ENCODE measurements at regions not wholly inside any gene's neighbourhood (a gene's known extent, or its start where the extent isn't known, plus 50 kb on each side); places are given as distances from the start of the nearest gene placed in this dataset.

DNA sequence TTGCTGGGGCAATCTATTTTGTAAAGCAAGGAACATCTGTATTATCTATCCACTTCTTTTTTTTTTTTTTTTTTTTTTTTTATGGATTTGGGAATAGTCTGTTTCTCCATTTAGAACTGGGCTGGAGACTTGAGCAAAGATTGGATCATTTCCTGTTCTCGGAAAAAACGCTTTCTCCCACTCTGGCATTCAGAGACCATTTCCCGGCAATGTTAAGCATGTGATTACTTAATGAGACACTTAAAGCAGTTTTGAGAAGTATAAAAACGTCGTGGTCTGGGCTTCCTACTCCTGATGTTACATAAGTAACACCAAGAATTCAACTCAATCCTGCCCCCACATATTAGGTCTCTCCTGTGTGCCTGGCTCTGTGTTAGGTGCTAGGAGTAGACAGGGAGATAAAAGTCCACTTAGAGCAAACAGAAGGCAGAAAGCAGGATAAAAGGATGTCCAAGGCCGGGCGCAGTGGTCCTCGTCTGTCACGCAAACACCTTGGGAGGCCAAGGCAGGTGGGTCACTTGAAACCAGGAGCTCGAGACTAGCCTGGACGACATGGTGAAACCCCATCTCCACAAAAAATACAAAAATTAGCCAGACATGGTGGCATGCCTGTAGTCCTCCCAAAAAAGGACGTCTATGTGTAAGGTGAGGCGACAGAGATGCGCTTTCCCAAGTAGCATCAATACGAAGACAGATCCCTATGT, 152.1 kb upstream of the GSC start:
- DNase-seq: no peak

DNA sequence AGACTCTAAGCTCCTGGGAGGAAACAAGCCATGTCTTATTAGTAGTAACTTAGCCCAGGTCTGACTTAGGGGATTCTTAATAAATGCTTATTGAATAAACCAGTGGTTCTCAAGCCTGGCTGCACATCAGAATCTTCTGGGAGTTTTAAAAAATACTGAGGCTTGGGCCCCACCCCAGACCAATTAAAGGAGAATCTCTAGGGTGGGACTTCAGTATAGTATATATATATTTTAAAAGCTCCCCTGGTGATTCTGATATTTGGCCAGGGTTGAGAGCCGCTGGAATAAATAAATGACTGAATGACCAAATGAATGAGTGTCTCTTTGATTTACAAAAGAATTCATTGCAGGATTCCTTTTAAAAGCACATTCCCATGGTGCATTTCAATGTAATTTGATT, 151.5 kb upstream of the GSC start:
- no peak for DNase-seq

DNA sequence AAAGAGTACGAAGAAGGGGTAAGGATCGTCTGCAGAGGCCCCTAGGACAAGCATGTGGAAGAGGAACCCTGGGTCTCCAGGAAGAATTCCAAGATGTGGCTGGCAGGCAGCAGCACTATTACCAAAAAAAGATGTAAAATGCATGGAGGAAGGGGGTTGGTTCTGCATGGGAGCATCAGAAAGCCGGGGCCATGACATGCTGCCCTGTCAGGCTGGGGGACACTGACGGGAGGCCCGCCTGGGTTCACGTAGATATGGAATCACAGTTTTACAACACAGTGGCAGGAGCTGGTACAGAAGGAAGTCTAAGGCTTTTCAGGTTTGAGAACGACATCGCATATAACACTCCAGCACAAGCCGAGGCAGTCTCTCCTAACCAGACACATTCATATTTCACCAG, 150.0 kb upstream of the GSC start:
- DNase-seq: no peak

DNA sequence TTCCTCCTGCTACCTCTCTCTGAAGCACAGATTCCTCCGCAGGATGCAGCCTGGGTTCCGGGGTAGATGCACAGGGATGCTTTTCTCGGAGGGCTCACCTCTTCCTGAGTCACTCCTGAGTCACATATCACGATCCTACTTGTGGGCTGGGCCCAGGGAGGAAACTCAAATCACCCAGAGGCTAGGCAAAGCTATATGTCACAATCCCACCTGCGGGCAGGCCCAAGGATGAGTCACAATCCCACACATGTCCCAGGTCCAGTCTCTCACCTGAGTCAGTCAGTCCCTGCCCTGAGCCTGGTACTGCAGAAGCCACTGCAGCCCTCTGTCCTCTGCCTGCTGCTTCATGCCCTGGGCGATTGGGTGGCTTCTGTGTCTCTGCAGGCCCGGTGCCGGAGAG, 149.0 kb upstream of the GSC start:
- DNase-seq: no peak

DNA sequence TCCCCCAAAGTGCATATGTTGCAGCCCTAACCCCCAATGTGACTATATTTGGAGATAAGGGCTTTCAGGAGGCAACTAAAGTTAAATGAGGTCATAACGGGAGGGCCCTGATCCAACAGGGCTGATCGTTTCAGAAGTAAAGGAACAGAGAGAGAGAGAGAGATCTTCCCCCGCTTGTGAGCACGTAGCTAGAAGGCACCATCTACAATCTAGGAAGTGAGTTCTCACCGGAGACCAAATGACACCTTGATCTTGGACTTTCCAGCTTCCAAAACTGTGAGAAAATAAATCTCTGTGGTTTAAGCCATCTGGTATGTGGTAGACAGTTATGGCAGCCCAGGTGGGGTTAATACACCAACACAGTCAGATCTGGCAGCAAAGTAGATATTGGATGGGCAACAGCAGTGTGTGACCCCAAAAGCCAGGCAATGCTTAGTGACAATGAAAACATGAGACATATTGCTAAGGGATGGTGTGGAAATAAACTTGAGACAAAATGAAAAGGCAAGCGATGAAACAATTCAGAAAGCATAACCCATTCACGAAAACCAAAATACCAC, 147.2 kb upstream of the GSC start:
- DNase-seq: no peak

DNA sequence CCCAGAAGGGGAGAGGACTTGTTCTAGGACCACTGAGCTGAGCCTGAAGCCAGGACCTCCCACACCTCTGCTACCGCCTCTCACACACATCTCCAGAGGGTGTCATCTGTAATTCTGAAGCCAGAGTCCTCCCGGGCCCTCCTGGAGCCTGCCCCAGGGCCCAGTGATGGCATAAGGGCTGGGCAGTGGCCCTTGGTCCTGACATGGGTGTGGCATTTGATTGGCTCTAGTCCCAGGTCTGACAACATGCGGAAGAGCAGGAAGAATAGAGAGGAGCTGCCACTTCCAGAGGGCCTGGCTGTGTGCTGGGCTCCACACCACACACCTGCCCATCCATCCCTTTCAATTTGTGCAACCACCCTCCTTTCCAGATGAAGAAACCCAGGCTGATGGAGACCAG, 144.3 kb upstream of the GSC start:
- DNase-seq: no peak

DNA sequence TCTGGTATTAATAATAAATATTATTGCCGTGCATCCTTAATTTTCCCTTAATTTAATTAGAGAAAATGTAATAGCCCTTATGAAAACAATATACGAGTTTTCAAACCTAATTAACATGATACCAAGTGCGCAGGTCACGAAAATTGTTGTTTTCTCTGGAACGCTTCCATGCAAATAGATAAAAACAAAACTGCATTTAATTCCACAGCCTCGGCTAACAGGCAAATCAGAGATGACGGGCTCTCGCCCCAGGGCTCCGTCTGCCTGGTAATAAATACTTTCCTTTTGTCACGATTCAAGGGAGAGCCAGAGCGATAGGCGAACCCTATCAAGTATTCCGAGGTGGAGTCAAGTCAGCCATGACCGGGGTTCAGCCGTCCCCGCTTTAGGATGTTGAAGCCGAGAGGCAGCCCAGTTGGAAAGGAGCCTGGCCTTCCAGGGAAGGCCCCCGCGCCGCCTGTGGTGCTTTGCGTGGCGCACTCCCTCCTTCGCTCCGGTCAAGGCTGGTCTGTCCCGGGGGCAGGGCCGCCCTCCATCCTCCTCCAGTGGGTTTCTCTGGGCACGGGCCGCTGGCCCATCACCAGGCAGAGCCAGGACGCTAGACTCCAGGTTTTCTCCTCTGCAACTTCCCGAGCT, 137.8 kb upstream of the GSC start:
- DNase-seq: no peak

DNA sequence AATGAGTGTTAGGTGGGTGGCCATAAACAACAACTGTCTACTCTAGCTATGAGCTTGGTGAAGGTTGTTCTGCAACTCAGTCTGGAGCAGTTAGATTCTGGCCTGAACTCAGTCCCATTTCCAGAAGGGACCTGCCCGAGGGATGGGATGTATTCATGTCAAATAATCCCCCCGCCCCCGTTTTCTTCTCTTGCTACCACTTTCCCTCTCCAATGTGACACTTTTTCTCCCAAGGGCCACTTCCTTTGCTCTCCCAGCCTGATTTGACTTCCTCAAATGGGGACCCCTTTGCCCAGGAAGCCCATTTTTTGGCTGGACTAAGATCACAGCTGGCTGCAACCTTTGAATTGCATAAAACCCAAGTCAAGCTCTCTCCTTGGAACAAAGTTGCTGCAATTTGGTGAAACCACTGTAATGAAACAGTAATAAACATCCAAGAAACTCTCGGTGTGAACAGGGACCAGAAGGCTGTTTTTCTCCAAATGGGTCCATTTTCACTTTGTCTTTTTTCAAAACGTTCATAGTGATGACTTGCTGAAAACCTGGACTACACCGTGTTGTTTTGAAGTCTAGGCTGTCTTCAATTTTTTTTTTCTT, 137.2 kb upstream of the GSC start:
- DNase-seq: no peak

DNA sequence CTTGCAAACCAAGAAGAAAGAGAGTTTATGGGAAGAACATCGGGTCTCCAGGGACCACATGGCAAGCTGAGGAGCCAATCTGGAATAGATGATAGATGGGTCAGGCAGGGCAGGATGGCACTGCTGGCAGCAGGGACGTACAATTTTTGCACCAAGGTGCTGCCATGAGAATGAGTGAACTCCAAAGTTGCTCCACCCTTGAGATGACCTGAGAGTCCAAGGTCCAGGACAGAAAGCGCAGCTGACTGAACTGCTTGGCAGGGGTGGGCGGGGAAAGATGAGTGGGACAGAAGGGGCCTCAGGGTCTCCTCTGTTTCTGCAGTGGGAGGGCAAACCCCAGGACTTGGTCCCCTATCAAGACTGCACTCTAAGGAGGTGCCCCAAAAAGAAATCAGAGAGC, 136.7 kb upstream of the GSC start:
- DNase-seq: no peak

DNA sequence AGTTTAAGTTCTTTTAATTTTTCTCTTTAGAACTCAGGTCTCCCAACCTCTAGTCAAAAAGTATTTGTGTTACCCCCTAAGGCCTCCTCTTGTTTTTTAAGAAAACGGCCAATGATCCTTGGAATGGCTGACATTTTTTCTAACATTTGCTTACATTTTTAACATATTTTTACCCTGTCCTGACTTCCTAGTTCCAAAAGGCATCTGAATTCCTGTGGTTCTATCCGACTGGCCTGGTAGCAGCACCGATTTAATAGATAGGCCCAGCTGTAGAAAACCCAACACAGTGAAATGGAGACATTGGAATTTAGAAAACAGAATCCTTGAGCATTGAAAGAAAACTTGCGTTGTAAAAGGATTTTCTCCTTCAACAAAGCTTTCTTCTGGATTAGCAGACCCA, 134.7 kb upstream of the GSC start:
- DNase-seq: no peak

DNA sequence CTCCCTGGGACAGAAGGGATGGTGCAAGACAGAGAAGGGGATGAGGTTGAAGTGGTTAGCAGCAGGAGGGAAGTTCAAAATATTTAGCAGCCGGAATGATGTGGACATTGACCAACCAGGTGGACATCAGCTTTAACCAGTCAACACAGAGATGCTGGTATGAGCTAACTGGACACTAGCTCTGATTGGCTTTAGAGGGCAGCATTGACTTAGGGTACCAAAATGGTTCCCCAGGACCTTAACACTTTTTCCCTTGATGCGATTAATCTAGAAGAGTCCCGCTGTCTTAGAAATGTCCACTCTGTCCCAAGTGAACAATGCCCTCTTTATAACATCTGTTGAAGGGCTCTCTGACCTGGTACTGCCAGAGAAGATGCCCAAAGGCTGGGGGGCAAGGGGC, 134.0 kb upstream of the GSC start:
- no peak for DNase-seq

DNA sequence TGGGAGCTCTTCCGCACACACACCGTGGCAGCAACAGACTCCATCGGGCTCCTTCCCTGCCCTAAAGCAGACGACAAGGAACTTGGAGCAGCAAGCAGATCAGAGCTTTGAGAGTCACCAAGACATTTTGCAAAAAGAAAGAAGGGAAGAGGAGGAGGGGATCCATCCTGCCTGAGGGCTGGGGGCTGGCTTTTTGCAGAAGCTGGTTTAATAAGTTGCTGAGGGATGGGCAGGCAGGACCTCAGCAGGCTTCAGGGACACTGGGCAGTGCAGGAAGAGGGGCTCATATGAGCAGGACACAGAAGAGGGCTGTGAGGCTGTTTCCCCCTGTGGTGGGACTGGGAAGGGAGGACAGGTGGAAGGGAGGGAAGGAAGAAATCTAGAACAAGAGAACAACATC, 133.4 kb upstream of the GSC start:
- no peak for DNase-seq

DNA sequence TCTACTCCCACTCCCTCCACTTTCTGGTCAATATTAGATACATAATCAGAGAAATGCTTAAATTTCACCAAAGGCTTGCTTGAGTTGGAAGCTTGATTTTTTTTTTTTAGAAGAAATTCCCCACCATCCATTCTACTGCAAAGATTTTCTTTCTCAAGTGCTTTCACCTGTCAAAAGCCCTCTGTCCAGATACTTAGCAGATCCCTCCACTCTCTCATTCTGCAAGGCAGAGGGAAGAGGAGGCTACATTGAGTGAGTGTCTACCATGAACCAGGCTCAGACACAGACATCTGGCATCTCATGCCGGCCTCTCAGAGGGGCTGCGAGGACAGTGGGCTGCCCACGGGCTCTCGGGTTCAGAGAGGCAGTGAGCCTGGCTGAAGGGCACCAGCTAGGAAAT, 127.6 kb upstream of the GSC start:
- no peak for DNase-seq

DNA sequence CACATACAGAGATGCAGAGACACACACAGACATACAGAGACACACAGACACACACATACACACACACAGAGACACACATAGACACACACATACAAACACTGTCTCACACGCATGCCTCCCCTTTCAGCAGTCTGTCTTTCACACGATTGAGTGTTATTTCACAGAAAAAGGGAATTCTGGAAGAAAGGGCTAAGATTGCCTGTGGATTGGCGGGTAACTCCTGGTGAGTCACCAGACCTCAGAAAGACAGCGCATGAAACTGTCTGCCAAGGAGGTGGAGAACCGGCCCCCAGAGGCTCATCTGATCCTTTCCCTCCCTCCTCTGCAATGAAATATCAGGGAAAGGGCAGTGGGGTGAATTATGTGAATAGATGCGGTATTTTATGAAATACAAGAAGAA, 127.2 kb upstream of the GSC start:
- no peak for DNase-seq

DNA sequence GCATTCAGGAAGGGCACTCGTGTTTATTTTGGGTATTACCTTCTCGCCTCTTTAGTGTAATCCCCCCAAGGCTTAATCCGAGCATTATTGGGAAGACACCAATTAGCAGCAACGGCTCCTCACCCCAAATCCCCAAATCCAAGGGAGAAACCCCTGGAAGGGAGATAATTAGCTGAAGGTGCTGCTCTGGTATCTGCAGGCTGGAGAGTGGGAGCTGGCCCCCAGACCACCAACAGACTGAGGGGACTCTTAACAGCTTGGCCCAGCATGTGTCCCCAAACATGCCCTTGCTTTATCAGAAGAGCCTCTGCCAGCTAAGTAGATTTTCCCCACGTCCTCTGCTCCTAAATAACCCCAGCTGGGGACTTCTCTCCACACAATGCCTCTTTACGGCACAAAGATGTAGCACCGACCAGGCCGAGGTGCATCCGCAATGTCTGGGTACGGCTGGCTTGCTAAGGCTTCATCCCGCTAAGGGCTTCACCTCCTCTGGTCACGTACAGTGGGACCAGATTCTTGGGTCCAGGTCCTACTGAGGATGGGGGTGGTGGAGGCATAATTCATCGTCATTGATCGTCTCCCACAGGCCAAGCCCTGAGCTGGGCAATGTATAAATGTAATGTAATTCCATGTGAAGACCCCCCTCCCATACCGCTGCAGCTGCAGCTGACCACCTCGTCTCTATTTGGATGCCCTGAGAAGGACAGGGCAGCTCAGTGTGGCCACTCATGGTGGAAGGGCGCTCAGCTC, 123.7 kb upstream of the GSC start:
- no peak for DNase-seq

DNA sequence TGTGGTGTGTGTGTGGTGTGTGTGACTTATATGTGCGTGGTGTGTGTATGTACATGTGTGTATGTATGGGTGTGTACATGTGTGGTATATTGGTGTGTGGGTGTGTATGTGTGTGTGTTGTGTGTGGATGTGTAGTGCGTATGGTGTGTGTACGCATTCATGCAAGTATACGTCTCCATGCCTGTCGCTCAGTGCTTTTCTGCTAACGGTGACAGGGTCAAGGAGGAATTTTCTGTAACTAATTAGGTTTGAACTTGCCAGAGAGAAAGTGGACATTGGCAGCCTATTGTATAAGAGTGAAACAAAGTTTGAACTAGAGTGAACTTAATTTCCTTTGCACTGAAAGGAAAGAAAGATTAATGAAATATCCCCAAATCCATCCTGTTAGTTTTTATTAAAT, 120.9 kb upstream of the GSC start:
- DNase-seq: no peak

DNA sequence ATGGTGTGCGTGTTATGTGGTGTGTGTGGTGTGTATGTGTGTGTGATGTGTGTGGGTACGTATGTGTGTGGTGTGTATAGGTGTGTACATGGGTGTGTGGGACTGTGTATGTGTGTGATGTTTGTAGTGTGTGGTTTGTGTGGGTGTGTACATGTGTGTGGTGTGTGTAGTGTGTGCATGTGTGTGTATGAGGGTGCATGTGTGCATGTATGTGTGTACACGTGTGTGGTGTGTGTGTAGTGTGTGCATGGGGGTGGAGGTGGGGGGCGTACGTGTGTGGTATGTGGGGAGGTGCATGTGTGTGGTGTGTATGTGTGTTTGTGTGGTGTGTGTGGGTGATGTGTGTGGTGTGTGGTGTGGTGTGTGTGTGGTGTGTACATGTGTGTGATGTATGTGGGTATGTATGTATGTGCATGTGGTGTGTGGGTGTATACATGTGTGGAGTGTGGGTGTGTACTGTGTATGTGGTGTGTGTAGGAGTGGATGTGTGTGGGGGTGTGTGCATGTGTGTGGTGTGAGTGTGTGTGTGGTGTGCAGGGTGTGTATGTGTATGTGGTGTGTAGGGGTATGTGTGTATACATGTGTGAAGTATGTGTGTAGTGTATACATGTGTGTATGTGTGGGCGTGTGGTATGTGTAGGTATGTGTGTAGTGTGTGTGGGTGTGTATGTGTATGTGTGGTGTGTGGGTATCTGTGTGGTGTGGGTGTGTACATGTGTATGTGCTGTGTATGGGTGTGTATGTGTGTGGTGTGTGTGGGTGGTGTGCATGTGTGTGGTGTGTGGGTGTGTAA, 119.8 kb upstream of the GSC start:
- DNase-seq: no peak

DNA sequence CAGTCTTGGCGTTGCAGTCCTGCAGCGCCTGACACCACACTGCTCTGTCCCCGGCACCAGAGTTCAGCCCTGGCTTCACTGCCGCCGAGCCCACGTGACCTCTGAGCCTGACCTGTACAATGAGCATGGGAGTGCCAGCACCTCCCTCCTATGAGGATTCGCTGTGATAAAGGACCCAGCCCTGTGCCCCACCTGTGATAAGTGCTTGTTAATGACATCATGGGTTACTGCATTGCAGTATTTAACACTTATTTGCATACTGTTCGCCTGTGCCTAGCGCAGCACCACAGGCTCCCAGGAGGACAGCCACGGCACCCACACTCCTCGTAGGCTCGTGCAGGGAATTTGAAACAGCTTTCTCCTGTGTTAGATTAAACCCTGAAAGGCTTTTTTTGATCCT, 118.2 kb upstream of the GSC start:
- no peak for DNase-seq

DNA sequence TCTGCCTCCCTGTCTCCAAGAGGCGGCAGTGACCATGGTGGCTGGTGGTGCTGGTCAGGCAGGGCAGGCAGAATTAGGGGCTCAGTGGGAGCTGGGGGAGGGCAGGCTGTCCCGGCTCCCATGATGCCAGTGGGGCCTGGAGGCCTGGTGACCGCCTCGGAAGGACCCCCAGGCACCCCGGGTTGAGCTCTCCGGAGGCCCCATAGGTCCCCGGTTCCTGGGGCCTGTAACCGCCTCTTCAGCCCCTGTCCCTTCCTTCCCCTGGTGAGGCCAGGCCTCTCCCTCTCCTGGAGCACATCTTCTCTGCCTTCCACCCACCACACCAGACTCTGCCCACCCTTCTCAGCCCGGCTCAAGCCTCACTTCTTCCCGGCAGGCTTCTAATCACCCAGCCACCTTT, 117.7 kb upstream of the GSC start:
- DNase-seq: no peak

DNA sequence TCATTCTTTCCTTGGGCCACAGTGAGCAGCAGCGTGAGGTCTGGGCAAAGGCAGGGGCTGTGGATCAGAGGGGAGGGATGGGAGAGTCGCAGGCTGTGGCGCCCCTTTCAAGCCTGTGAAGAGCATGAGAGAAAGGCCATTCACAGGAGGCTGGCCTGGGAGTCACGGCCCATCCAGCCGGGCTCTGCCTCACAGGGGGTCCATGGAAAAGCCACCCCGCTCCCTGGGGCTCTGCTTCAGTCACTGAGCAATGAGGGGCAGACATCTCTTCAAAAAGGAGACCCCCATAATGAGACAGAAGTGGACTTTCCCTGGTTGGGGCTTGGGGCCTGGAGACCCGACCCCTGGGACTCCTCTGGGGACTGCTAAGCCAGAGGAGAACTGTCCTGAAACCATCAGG, 117.0 kb upstream of the GSC start:
- no peak for DNase-seq

DNA sequence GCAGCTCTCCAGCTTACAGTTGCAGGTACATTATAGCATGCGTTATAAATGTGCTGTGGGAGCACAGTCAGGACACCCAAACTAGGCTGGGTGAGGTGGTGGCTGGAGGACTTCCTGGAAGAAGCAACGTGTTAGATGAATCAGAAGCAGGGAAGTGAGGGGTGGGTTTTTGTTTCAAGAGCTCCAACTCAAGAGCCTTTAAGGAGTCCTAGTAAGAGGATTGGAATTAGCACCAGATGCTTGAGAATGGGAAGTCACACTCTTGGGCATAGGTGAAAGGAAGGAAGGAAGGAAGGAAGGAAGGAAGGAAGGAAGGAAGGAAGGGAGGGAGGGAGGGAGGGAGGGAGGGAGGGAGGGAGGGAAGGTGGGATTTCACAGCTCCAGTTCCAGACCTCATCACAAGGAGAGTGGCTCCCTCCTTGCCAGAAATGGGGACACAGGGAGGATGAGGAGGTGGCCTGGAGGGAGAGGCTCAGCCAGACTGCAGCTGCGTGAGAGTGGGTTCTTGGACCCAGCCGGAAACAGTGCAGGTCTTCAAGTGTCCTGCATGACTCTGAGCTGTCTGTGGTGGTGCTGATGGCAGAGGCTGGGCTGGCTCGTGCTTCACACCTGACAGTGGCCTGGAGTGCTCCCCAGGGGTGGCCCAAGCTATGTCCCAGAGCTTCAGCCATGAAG, 115.7 kb upstream of the GSC start:
- DNase-seq: no peak

DNA sequence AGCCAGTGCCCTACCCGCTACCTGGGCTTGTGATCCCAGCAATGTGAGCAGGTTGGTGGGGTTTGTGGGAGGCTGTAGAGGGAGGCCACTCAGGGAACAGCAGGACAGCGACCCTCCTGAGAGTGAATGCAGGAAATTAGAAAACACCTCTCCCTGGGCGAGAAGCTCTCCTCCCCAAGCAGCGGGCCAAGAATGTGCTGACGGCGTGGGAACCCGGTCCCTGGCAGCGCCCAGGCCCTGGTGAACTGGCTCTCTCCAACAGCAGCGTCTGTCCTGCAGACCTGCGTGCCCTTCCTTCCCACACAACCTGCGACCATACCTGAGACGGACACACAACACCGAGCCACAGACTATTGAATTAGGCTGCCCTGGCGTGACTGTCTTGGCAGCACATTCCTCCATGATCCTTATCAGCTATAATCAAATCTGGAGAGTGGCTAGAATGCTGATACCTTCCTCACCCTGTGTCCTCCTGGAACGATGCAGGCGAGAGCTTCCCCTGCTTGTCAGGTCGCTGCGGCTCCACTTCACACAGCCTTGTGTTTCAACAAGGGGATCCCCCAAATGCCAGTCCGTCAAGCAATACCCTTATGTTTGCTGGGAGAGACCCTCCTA, 114.8 kb upstream of the GSC start:
- no peak for DNase-seq

All from NCI-H2029 (cell line).